ENCODE measurements at regions not wholly inside any gene's neighbourhood (a gene's known extent, or its start where the extent isn't known, plus 50 kb on each side); places are given as distances from the start of the nearest gene placed in this dataset.
A peak's percentile ranks its signal among the peaks of the same experiment; 100 is the strongest.

DNA sequence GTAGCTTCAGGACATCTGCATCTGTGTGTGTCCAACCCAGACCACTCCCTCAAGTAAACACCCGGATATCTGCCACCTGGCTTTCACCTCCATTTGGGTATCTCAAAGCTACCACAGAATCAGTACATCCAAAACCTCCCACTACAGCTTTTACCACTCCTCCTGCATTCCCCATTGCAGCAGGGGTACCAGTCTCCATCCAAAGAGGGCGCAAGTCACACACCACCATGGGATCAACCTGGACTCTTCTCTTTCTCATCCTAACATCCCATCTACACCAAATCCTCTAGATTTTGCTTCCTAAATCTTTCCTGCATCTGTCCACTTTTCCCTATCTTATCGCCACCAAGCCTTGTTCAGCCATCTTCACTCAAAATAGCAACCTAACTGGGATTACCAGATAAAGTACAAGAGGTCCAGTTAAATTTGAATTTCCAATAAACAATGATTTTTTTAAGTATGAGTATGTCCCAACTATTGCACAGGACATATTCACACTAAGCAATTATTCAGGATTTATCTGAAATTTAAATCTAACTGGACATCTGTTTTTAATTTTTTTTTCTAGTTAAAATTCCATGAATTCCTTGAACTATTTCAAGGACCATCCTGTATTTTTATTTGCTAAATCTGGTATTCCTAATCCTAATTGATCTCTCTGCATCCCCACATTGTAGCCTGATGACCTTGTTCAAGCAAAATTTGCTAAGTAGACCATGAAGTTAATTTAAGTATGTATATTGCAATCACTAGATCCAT is 164.3 kb upstream of the MLN start:
- in situ Hi-C loops (cut with HindIII; ENCODE audit: low pct_unique_long_range_greater_than_20kb, low sequenced_read_pairs): no loop called here
- no peak for TF ChIP-seq JUND (IDR thresholded peaks at IDR 0.05; ENCODE audit: low read depth)
- DNase-seq (ENCODE audit: low read depth in 1 of 2, low spot score in 1 of 2): peak; percentile 57 to 74

DNA sequence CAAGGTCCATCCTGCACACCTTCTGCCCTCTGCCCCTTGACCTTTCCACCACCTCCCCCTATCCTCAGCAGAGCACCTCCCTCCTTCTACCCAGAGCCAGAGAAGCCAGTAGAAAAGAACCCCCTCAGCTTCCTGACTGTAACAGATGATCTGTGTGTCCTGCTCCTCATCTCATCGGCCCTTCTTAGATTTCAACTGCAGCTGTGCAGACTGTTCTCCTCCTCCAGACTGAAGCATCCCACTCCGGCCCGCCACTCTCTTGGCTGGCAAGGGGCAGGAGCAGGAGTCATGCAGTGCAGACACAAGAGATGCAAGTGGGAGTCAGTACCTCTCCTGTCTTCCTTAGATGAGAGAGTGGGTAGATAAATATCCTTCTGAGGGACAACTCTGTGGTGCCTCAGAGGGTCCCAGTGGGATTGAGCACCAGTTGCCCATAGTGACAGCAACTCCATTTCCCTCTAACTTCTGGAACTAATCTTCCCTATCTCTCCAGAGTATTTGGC is 163.5 kb upstream of the MLN start:
- TF ChIP-seq JUND (IDR thresholded peaks at IDR 0.05; ENCODE audit: low read depth): no peak
- in situ Hi-C loops (cut with HindIII; ENCODE audit: low pct_unique_long_range_greater_than_20kb, low sequenced_read_pairs): no loop called here
- no peak for DNase-seq (ENCODE audit: low read depth in 1 of 2, low spot score in 1 of 2)

DNA sequence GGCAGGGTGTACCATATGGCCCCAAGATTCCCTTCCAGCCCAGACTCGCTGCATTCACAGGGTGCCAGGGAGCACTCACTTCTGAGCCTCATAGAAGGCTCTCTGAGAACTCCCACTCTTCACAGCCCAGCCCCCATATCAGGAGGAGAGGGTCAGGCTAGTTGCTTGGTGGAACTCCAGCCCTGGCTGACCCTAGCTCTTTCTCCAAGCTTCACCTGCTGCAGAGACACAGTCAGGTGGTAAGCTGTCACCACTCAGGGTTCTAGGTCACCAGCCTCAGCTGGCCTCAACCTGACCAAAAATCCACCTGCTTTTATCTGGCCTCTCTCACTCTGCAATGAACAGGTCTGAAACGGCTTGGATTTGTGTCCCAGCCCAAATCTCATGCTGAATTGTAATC is 162.7 kb upstream of the MLN start:
- TF ChIP-seq JUND (IDR thresholded peaks at IDR 0.05; ENCODE audit: low read depth): no peak
- DNase-seq (ENCODE audit: low read depth in 1 of 2, low spot score in 1 of 2): no peak
- in situ Hi-C loops (cut with HindIII; ENCODE audit: low pct_unique_long_range_greater_than_20kb, low sequenced_read_pairs): no loop called here

DNA sequence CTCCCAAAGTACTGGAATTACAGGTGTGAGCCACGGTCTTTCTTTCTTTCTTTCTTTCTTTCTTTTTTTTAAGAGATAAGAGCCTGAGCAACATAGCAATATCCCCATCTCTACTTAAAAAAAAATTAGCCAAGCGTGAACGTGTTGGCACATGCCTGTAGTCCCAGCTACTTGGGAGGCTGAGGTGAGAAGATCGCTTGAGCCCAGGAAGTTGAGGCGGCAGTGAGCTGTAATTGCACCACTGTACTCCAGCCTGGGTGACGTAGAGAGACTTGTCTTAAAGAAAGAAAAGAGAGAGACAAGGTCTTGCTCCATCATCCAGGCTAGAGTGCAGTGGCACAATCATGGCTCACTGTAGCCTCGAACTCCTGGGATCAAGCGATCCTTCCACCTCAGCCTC is 162.0 kb upstream of the MLN start:
- DNase-seq (ENCODE audit: low read depth in 1 of 2, low spot score in 1 of 2): no peak
- in situ Hi-C loops (cut with HindIII; ENCODE audit: low pct_unique_long_range_greater_than_20kb, low sequenced_read_pairs): no loop called here
- TF ChIP-seq JUND (IDR thresholded peaks at IDR 0.05; ENCODE audit: low read depth): no peak

DNA sequence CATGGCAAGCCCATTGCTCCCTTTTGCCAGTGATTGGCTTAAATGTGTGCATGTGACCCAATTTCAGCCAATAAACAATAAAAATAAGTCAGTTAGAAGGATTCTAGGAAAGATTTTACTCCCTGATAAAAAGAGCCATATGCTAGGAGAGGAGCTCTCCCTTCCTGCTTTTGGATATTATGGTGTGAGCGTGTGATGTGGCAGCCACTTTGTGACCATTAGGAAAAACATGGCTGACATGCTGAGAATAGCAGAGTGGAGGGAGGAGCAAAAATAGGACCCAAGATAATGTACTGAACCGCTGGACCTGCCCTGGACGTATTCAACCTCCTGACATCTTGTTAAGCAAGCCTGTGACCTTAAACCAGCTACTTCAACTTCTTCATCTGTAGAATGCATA is 160.6 kb upstream of the MLN start:
- no peak for DNase-seq (ENCODE audit: low read depth in 1 of 2, low spot score in 1 of 2)
- in situ Hi-C loops (cut with HindIII; ENCODE audit: low pct_unique_long_range_greater_than_20kb, low sequenced_read_pairs): no loop called here
- no peak for TF ChIP-seq JUND (IDR thresholded peaks at IDR 0.05; ENCODE audit: low read depth)

DNA sequence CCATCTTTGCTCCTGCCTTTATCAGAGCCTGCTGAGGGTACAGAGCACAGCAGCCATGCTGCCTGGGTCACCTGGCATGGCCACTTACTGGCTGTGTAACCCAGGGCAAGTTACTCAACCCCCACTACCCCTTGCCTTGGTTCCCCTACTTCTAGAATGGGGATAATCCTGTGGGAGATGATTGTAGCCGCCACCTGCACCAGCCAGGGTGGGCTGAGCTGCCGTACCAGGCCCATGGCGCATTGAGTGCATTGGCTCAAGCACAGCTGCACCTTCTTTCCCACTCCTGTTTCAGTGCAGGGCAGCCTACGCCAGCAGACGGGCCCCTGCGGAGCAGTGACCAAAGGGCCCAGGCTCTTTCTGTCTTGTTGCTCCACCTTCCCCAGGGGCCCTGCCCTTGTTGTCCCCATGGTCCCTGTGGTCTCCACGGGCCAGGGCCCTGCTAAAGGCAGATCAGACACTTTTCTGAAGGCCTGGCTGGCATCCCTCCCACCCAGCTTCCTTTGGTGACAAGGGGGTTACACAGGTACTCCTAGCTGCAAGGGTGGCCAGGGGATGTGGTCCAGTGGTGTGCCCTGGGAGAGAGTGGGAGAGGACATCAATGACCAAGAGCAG is 159.4 kb upstream of the MLN start:
- TF ChIP-seq JUND (IDR thresholded peaks at IDR 0.05; ENCODE audit: low read depth): no peak
- DNase-seq (ENCODE audit: low read depth in 1 of 2, low spot score in 1 of 2): no peak
- in situ Hi-C loops (cut with HindIII; ENCODE audit: low pct_unique_long_range_greater_than_20kb, low sequenced_read_pairs): no loop called here

DNA sequence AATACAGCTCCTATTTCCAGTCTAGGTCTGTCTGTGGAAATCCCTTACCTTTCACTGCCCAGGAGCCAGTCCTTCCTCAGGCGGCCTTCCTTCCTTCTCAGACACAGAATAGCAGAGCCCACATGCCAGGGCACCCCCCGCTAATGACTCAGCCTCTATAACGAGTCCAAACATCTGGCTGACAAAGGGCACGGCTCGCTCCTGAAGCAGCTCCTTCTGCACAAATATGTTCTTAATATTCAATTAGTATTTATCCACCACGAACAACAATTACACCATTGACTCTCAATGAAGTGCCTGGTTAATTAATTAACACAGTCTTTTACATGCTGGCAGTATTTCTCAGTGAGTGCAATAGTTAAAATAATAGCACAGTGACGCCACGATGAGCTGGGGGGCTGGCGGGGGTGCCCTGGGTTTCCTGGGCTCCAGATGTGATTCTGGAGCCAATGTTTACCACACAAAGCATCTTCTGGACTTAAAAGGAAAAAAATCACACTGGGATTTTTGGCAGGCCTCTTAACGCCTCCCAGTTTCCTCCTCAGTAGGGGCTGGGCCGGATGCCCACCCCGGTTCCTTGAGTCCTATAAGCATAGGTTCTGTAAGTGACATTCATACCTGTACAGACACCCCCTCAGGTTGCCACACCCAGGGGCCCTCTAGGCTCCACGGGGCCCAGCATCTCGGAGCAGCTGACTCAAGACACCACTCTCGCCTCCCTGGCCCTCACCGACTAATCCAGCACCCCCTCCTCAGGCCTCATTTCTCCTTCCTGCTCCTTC is 158.6 kb upstream of the MLN start:
- no peak for DNase-seq (ENCODE audit: low read depth in 1 of 2, low spot score in 1 of 2)
- in situ Hi-C loops (cut with HindIII; ENCODE audit: low pct_unique_long_range_greater_than_20kb, low sequenced_read_pairs): no loop called here
- TF ChIP-seq JUND (IDR thresholded peaks at IDR 0.05; ENCODE audit: low read depth): no peak

DNA sequence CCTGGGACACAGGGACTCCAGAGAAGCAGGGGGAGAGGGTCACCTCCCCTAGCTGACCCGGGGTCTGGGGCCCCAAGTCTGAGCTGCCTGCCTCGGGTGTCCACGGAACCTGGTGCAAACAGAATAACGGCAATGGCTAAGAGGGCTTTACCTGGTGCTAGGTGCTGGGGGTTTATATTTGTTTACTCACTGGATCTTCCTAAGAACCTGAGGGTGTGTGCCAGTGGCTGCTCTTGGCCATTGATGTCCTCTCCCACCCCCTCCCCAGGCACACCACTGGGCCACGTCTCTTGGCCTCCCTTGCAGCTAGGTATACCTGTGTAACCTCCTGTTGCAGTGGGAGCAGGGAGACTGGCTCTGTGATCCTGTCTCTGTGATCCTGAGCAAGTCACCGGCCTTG is 157.9 kb upstream of the MLN start:
- no peak for TF ChIP-seq JUND (IDR thresholded peaks at IDR 0.05; ENCODE audit: low read depth)
- in situ Hi-C loops (cut with HindIII; ENCODE audit: low pct_unique_long_range_greater_than_20kb, low sequenced_read_pairs): no loop called here
- DNase-seq (ENCODE audit: low read depth in 1 of 2, low spot score in 1 of 2): no peak

DNA sequence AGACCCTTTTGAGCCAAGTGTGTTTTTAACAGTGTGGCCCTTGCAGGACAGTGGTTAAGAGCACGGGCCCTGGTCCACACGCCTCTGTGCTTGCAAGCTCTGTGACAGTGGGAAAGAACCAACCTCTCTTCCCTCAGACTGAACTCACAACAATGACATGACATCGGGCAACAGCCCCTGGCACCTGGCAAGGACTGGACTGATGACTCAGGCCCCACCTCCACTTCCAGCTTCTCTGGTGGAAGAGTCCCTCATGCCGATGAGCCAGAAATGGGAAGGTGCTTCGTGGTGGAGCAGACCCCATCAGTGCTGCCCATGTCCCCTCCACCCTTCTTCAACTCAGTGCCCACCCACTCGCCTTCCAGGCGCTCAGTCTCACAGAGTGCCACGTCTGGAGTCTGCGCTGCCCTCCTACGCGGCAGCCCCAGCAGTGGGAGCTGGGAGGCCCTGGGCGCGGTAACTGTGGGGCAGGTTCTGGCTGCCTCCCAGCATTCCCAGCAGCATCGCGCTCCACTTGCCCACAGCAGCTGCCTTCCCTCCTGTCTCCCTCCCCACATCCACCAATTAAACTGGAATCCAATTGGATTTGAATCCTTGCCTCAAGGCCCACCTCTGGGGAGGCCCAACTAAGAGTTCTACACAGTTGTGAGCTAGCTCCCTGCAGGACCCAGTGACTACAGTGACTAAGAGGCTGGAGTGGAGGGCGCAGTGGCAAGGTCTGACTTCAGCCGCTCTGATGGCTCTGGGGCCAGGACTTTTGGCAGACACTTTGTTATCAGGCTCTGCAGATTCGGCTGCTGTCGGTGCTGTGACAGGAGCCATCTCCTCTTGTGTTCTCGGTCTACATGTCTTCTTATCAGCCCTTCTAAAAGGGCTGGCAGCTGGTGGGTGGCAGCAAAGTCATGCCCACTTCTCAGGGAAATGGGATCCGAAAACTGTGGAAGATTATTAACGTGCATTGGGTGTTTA is 156.8 kb upstream of the MLN start:
- TF ChIP-seq JUND (IDR thresholded peaks at IDR 0.05; ENCODE audit: low read depth): no peak
- in situ Hi-C loops (cut with HindIII; ENCODE audit: low pct_unique_long_range_greater_than_20kb, low sequenced_read_pairs): no loop called here
- peak in 1 of 2 experiments; percentile 28 for DNase-seq (ENCODE audit: low read depth in 1 of 2, low spot score in 1 of 2)

DNA sequence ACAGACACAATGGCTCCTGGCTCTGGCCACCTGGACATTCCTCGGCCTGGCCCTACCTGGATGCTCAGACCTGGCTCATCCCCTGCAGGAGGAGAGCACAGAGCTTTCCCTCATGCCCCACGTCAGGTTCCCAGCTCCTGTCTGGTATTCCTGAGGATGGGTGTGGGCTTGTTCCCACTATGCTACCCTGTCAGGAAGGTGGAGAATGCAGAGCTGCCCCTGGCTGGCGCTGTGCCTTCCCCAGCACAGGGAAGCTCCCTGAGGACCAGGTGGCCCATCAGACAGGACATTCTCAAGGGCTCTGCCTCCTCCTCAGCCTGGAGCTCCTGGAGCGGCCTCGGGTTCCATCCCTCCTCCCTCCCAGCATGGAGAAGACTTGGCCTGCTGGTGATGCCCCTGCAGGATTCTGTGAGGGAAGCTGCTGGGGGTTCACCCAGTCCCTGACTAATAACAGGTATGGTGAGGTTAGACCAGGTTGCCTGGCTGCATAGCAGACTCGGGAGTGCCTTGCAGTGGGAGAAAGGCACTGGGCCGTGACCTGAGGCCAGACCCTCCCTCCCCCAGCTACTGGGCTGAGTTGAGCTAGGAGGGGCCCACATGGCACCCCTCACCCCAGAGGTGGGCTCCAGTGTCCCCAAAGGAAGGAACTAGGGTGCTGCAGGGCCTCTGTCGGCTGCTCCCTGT is 156.0 kb upstream of the MLN start:
- in situ Hi-C loops (cut with HindIII; ENCODE audit: low pct_unique_long_range_greater_than_20kb, low sequenced_read_pairs): no loop called here
- DNase-seq (ENCODE audit: low read depth in 1 of 2, low spot score in 1 of 2): no peak
- no peak for TF ChIP-seq JUND (IDR thresholded peaks at IDR 0.05; ENCODE audit: low read depth)

DNA sequence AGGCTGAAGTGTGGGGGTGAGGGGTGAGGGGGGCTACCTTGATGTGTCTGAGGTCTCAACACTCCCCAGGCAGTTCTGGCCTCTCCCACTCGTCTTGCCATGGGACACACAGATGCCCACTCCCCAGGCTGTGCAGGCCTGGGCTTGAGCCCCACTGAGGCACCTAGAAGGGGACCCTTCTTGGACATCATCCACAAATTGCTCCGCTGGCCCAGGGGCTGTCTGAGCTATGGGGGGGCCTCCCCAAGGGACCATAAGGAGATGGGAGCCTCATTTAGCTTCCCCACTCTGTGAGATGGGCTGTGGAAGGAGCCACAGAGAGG is 155.5 kb upstream of the MLN start:
- no peak for DNase-seq (ENCODE audit: low read depth in 1 of 2, low spot score in 1 of 2)
- no peak for TF ChIP-seq JUND (IDR thresholded peaks at IDR 0.05; ENCODE audit: low read depth)
- in situ Hi-C loops (cut with HindIII; ENCODE audit: low pct_unique_long_range_greater_than_20kb, low sequenced_read_pairs): no loop called here

Data from T47D (cell line).